Kidney glomerular epithelial cell (primary cell): ENCODE measurements at regions not wholly inside any gene's neighbourhood (a gene's known extent, or its start where the extent isn't known, plus 50 kb on each side); places are given as distances from the start of the nearest gene placed in this dataset.
"Not testable (repeated sequence)": the region's sequence is repeated elsewhere in the genome, so short reads cannot be mapped to it uniquely, and the experiment has no call there.

ENCODE experiments used
- DNase-seq: peaks from one replicate; lab custom pipeline; 2025; lab: John Stamatoyannopoulos, UW

- DNase-seq: not testable (repeated sequence)
Observed at GRCh38 chr10:59975918-59976317, 69.6 kb upstream of the CCDC6 start.

- DNase-seq: peak; percentile 68
Observed at GRCh38 chr10:59971915-59972314, 65.6 kb upstream of the CCDC6 start.

- DNase-seq: no peak
Observed at GRCh38 chr10:59970396-59971368, 64.3 kb upstream of the CCDC6 start.

- no peak for DNase-seq
Observed at GRCh38 chr10:59968705-59969104, 62.3 kb upstream of the CCDC6 start.

GRCh38 chr10:59967079-59967478 is 60.7 kb upstream of the CCDC6 start:
- no peak for DNase-seq

- no peak for DNase-seq
Observed at GRCh38 chr10:59965899-59966650, 59.7 kb upstream of the CCDC6 start.

GRCh38 chr10:59962756-59963155 is 56.4 kb upstream of the CCDC6 start:
- DNase-seq: no peak

GRCh38 chr10:59960751-59961150 is 54.4 kb upstream of the CCDC6 start:
- DNase-seq: no peak

GRCh38 chr10:59959504-59960018 is 53.2 kb upstream of the CCDC6 start:
- no peak for DNase-seq

GRCh38 chr10:59958882-59959281 is 52.5 kb upstream of the CCDC6 start:
- no peak for DNase-seq

GRCh38 chr10:59957975-59958374 is 51.6 kb upstream of the CCDC6 start:
- no peak for DNase-seq
